ENCODE measurements at regions not wholly inside any gene's neighbourhood (a gene's known extent, or its start where the extent isn't known, plus 50 kb on each side); places are given as distances from the start of the nearest gene placed in this dataset.

DNA sequence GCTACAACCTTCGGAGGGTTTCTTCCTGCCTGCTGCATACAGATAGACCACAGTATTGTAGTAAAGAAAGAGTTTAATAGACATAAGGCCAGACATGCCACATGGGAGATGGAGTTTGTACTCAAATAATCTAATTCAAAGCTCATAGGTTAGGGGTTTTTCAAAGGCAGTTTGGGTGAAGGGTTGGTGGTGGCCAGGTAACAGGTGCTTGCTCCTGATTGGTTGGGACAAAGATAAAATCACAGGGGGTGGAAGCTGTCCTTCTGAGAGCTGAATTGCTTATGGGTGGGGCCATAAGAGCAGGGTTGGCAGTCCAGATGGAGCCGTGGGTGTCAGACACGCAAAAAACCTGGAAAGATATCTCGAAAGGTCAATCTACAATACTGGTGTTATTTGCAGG is 92.3 kb upstream of the ETV3 start:
- no peak for DNase-seq (ENCODE audit: low spot score)
- H3K4me1 ChIP-seq (ENCODE audit: insufficient read depth, low read length, poor library complexity, severe bottlenecking) = no peaks in the 10 kb centered on the region
- no peak overlapping the region for H3K27ac ChIP-seq (ENCODE audit: low read depth, low read length, poor library complexity, severe bottlenecking)
- H3K9me3 ChIP-seq (ENCODE audit: low read depth, low read length, poor library complexity, severe bottlenecking) = no peaks in the 10 kb centered on the region
- intact Hi-C loops (cut with micrococcal nuclease; ENCODE audit: unreplicated experiment) = no loop called here
- H3K27me3 ChIP-seq (replicated peaks; ENCODE audit: insufficient read depth, low read depth, low read length, poor library complexity) = peaks cover 45% of the 10 kb centered on the region
- H3K36me3 ChIP-seq (ENCODE audit: insufficient read depth, low read length, poor library complexity, severe bottlenecking) = no peaks in the 10 kb centered on the region
- TF ChIP-seq EZH2 (IDR thresholded peaks at IDR 0.05; ENCODE audit: borderline replicate concordance, low read depth, low read length, poor library complexity, severe bottlenecking) = no peak
- TF ChIP-seq, protein P1, sequence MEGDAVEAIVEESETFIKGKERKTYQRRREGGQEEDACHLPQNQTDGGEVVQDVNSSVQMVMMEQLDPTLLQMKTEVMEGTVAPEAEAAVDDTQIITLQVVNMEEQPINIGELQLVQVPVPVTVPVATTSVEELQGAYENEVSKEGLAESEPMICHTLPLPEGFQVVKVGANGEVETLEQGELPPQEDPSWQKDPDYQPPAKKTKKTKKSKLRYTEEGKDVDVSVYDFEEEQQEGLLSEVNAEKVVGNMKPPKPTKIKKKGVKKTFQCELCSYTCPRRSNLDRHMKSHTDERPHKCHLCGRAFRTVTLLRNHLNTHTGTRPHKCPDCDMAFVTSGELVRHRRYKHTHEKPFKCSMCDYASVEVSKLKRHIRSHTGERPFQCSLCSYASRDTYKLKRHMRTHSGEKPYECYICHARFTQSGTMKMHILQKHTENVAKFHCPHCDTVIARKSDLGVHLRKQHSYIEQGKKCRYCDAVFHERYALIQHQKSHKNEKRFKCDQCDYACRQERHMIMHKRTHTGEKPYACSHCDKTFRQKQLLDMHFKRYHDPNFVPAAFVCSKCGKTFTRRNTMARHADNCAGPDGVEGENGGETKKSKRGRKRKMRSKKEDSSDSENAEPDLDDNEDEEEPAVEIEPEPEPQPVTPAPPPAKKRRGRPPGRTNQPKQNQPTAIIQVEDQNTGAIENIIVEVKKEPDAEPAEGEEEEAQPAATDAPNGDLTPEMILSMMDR (conservative IDR thresholded peaks at IDR 0.05; ENCODE audit: low read depth, low read length) = no peak
- H3K4me3 ChIP-seq (ENCODE audit: low read depth, low read length, poor library complexity, severe bottlenecking) = no peak overlapping the region
- POLR2A ChIA-PET (ENCODE audit: low non-redundant PET) = no interaction called here
- BruUV-seq (replicated peaks) = no TSS peak
- CTCF ChIA-PET = no interaction called here

DNA sequence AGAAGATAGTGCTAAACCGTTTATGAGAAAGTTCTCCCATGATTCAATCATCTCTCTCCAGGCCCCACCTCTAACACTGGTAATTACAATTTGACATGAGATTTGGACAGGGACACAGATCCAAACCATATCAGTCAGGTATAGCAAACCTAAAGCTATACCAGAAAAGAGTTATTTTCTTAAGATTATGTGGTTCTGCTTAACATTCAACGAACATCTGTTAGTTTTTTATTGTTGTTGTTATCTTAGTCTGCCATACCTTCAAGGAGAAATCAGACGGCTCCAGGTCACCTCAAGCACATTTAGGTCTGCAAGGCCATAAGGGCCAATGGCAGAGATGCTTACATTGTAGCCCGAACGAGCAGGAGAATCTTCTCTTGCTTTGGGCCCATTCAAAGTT is 89.5 kb upstream of the ETV3 start:
- Histone ChIP-seq H3K27ac (ENCODE audit: low read depth, low read length, poor library complexity, severe bottlenecking) (no peak overlapping the region), H3K9me3 (ENCODE audit: low read depth, low read length, poor library complexity, severe bottlenecking) (no peaks in the 10 kb centered on the region), H3K4me3 (ENCODE audit: low read depth, low read length, poor library complexity, severe bottlenecking) (no peak overlapping the region), H3K36me3 (ENCODE audit: insufficient read depth, low read length, poor library complexity, severe bottlenecking) (no peaks in the 10 kb centered on the region), H3K4me1 (ENCODE audit: insufficient read depth, low read length, poor library complexity, severe bottlenecking) (no peaks in the 10 kb centered on the region), H3K27me3 (replicated peaks; ENCODE audit: insufficient read depth, low read depth, low read length, poor library complexity) (peaks cover 67% of the 10 kb centered on the region)
- DNase-seq (ENCODE audit: low spot score) = no peak
- ChIA-PET POLR2A (ENCODE audit: low non-redundant PET) (no interaction called here), CTCF (no interaction called here)
- BruUV-seq (replicated peaks) = no TSS peak
- no peak for TF ChIP-seq EZH2 (IDR thresholded peaks at IDR 0.05; ENCODE audit: borderline replicate concordance, low read depth, low read length, poor library complexity, severe bottlenecking)
- TF ChIP-seq, protein P1 (conservative IDR thresholded peaks at IDR 0.05; ENCODE audit: low read depth, low read length) = no peak
- intact Hi-C loops (cut with micrococcal nuclease; ENCODE audit: unreplicated experiment) = no loop called here

DNA sequence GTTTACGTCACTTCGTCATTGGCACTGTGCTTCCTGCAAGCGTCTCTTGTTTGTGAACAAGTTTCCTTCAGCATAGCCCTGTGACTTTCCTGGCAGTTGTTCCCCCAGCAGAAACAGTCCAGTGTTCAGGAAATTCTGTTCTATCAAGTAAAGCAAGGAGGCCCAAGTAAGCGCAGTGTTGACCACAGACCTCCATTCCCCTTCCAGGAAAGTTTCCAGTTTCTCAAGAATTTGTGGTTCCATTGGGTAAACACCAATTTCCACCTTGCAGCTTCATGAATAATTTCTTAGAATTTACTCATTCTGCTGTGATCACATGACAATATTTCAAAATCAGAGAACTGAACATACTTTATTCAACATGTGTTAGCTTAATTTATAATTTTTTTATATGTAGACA is 88.5 kb upstream of the ETV3 start:
- CTCF ChIA-PET = no interaction called here

More for the DNA sequence above, 88.5 kb upstream of the ETV3 start:
- H3K4me3 ChIP-seq (ENCODE audit: low read depth, low read length, poor library complexity, severe bottlenecking) = no peak overlapping the region
- no peaks in the 10 kb centered on the region for H3K4me1 ChIP-seq (ENCODE audit: insufficient read depth, low read length, poor library complexity, severe bottlenecking)
- no peak overlapping the region for H3K27ac ChIP-seq (ENCODE audit: low read depth, low read length, poor library complexity, severe bottlenecking)
- TF ChIP-seq, protein P1 (conservative IDR thresholded peaks at IDR 0.05; ENCODE audit: low read depth, low read length) = no peak
- no peak for TF ChIP-seq EZH2 (IDR thresholded peaks at IDR 0.05; ENCODE audit: borderline replicate concordance, low read depth, low read length, poor library complexity, severe bottlenecking)
- DNase-seq (ENCODE audit: low spot score) = no peak
- intact Hi-C loops (cut with micrococcal nuclease; ENCODE audit: unreplicated experiment) = no loop called here
- POLR2A ChIA-PET (ENCODE audit: low non-redundant PET) = no interaction called here
- BruUV-seq (replicated peaks) = no TSS peak
- no peaks in the 10 kb centered on the region for H3K9me3 ChIP-seq (ENCODE audit: low read depth, low read length, poor library complexity, severe bottlenecking)
- H3K36me3 ChIP-seq (ENCODE audit: insufficient read depth, low read length, poor library complexity, severe bottlenecking) = no peaks in the 10 kb centered on the region
- H3K27me3 ChIP-seq (replicated peaks; ENCODE audit: insufficient read depth, low read depth, low read length, poor library complexity) = peaks cover 73% of the 10 kb centered on the region
